GM12878 (cell line): ENCODE measurements at regions not wholly inside any gene's neighbourhood (a gene's known extent, or its start where the extent isn't known, plus 50 kb on each side); places are given as distances from the start of the nearest gene placed in this dataset.

Experiments
- RCOR1 ChIP-seq: conservative IDR thresholded peaks from 2 replicates; pipeline ENCODE4 v1.6.1; 2012; ENCODE audit warnings: low read depth, low read length, improper control_type of control experiment
- TAF1 ChIP-seq: IDR thresholded peaks from 2 replicates; pipeline ENCODE4 v1.6.1; 2011; ENCODE audit warnings: mild to moderate bottlenecking, low read depth, low read length, borderline replicate concordance
- TBL1XR1 ChIP-seq: IDR thresholded peaks from 2 replicates; pipeline ENCODE4 v1.6.1; 2012; ENCODE audit warnings: low read depth, low read length, improper control_type of control experiment
- ZBTB33 ChIP-seq: fragments of 450-650 bp; IDR thresholded peaks from 2 replicates; pipeline ENCODE4 v1.6.1; 2017; ENCODE audit warnings: mild to moderate bottlenecking
- TF ChIP-seq, protein P1 (sequence below): fragments of 150-350 bp; IDR thresholded peaks from 2 replicates; pipeline ENCODE4 v1.6.1; 2016; ENCODE audit warnings: low read depth, low read length
- TF ChIP-seq, protein P2 (sequence below), 3 experiments: IDR thresholded peaks in 2 of 3; conservative IDR thresholded peaks in 1 of 3; 2 replicates each; pipeline ENCODE4 v1.5.1; 2011; ENCODE audit warnings: low read depth in 3 of 3, low read length in 3 of 3, mild to moderate bottlenecking in 3 of 3, control low read depth in 2 of 3, moderate library complexity in 2 of 3, inconsistent platforms in 1 of 3, mixed read lengths in 1 of 3; ENCODE audit not compliant: control insufficient read depth in 2 of 3, insufficient read depth in 1 of 3; ENCODE audit errors: extremely low read depth in 1 of 3

DNA sequence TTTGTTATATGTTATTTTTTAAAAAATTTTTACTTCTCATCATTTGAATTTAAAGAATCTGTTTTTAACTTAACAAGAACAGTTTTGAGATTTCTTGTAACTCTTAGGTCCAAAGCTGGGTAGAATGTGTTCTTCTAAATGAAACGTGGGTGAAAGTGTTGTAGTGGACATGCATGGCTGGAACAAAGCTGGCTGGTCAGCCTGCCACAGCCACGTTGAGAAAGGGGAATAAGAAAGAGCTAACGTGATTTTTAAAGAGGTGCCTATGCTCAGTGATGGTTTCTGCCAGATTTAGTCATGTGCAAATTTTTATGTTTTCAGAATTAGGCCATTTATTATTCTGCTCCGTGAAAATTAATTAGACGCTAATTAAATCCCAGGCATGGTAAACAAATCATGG, 203.9 kb upstream of the COL3A1 start:
- TF ChIP-seq, protein P1, sequence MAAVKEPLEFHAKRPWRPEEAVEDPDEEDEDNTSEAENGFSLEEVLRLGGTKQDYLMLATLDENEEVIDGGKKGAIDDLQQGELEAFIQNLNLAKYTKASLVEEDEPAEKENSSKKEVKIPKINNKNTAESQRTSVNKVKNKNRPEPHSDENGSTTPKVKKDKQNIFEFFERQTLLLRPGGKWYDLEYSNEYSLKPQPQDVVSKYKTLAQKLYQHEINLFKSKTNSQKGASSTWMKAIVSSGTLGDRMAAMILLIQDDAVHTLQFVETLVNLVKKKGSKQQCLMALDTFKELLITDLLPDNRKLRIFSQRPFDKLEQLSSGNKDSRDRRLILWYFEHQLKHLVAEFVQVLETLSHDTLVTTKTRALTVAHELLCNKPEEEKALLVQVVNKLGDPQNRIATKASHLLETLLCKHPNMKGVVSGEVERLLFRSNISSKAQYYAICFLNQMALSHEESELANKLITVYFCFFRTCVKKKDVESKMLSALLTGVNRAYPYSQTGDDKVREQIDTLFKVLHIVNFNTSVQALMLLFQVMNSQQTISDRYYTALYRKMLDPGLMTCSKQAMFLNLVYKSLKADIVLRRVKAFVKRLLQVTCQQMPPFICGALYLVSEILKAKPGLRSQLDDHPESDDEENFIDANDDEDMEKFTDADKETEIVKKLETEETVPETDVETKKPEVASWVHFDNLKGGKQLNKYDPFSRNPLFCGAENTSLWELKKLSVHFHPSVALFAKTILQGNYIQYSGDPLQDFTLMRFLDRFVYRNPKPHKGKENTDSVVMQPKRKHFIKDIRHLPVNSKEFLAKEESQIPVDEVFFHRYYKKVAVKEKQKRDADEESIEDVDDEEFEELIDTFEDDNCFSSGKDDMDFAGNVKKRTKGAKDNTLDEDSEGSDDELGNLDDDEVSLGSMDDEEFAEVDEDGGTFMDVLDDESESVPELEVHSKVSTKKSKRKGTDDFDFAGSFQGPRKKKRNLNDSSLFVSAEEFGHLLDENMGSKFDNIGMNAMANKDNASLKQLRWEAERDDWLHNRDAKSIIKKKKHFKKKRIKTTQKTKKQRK: no peak
- no peak for TF ChIP-seq TAF1
- no peak for TF ChIP-seq RCOR1
- TF ChIP-seq TBL1XR1: no peak
- TF ChIP-seq ZBTB33: no peak
- TF ChIP-seq, protein P2, sequence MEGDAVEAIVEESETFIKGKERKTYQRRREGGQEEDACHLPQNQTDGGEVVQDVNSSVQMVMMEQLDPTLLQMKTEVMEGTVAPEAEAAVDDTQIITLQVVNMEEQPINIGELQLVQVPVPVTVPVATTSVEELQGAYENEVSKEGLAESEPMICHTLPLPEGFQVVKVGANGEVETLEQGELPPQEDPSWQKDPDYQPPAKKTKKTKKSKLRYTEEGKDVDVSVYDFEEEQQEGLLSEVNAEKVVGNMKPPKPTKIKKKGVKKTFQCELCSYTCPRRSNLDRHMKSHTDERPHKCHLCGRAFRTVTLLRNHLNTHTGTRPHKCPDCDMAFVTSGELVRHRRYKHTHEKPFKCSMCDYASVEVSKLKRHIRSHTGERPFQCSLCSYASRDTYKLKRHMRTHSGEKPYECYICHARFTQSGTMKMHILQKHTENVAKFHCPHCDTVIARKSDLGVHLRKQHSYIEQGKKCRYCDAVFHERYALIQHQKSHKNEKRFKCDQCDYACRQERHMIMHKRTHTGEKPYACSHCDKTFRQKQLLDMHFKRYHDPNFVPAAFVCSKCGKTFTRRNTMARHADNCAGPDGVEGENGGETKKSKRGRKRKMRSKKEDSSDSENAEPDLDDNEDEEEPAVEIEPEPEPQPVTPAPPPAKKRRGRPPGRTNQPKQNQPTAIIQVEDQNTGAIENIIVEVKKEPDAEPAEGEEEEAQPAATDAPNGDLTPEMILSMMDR (IDR thresholded peaks at IDR 0.05 in 2 of 3, conservative IDR thresholded peaks at IDR 0.05 in 1 of 3; ENCODE audit: control insufficient read depth in 2 of 3, extremely low read depth in 1 of 3, insufficient read depth in 1 of 3, low read depth in 3 of 3, low read length in 3 of 3): no peak
